GM12891 (cell line): ENCODE measurements at regions not wholly inside any gene's neighbourhood (a gene's known extent, or its start where the extent isn't known, plus 50 kb on each side); places are given as distances from the start of the nearest gene placed in this dataset.

Source experiments
- DNase-seq: peaks from one replicate; pipeline ENCODE4 v3.0.0; 2011; ENCODE audit warnings: low spot score; ENCODE audit not compliant: insufficient read length
- FAIRE-seq: peaks from 2 replicates; lab custom pipeline; 2011; peaks lifted over from hg19 to GRCh38; lab: Jason Lieb, UNC
- PAX5 ChIP-seq: IDR thresholded peaks from 2 replicates; pipeline ENCODE4 v1.6.1; 2011; ENCODE audit warnings: low read length, moderate library complexity, mild to moderate bottlenecking; ENCODE audit not compliant: insufficient read depth, severe bottlenecking
- POLR2A ChIP-seq: IDR thresholded peaks from 2 replicates; pipeline ENCODE4 v1.6.1; 2011; ENCODE audit warnings: low read depth, low read length, control low read depth
- POLR2AphosphoS5 ChIP-seq: IDR thresholded peaks from 2 replicates; pipeline ENCODE4 v1.6.1; 2011; ENCODE audit warnings: low read depth, low read length, control low read depth
- POU2F2 ChIP-seq: IDR thresholded peaks from 2 replicates; pipeline ENCODE4 v1.6.1; 2011; ENCODE audit warnings: low read depth, mild to moderate bottlenecking, control low read depth, low read length, moderate library complexity
- SPI1 ChIP-seq: IDR thresholded peaks from 2 replicates; pipeline ENCODE4 v1.6.1; 2011; ENCODE audit warnings: low read depth, low read length, control low read depth
- TAF1 ChIP-seq: IDR thresholded peaks from 2 replicates; pipeline ENCODE4 v1.6.1; 2011; ENCODE audit warnings: low read depth, low read length, control low read depth

GRCh38 chr3:170784406-170784805 lies 85.6 kb downstream of the RPL22L1 start:
- TF ChIP-seq PAX5: no peak
- no peak for TF ChIP-seq POLR2A
- TF ChIP-seq POU2F2: no peak
- TF ChIP-seq SPI1: no peak
- no peak for TF ChIP-seq TAF1
- TF ChIP-seq POLR2AphosphoS5: no peak
- no peak for DNase-seq
- no peak for FAIRE-seq

GRCh38 chr3:170780955-170781354 lies 89.0 kb downstream of the RPL22L1 start:
- DNase-seq (no peak), FAIRE-seq (no peak)
- no peak for TF ChIP-seq PAX5
- no peak for TF ChIP-seq POLR2AphosphoS5
- TF ChIP-seq SPI1: no peak
- TF ChIP-seq POLR2A: no peak
- TF ChIP-seq POU2F2: no peak
- no peak for TF ChIP-seq TAF1

- DNase-seq (no peak), FAIRE-seq (no peak)
- TF ChIP-seq POLR2A (no peak), PAX5 (no peak), TAF1 (no peak), POU2F2 (no peak), POLR2AphosphoS5 (no peak), SPI1 (no peak)
These were observed 89.5 kb downstream of the RPL22L1 start for GRCh38 chr3:170780471-170780870.

- FAIRE-seq (no peak), DNase-seq (no peak)
- TF ChIP-seq TAF1: no peak
- TF ChIP-seq PAX5: no peak
- TF ChIP-seq POU2F2: no peak
- no peak for TF ChIP-seq POLR2AphosphoS5
- TF ChIP-seq SPI1: no peak
- TF ChIP-seq POLR2A: no peak
These were observed 91.5 kb downstream of the RPL22L1 start for GRCh38 chr3:170778240-170779217.

- FAIRE-seq: no peak
- TF ChIP-seq SPI1 (no peak), TAF1 (no peak), POLR2A (no peak)
- DNase-seq: no peak
These were observed 92.5 kb downstream of the RPL22L1 start for GRCh38 chr3:170777564-170777926.

GRCh38 chr3:170776887-170777563 lies 93.0 kb downstream of the RPL22L1 start:
- DNase-seq: no peak
- FAIRE-seq: no peak
- TF ChIP-seq TAF1: no peak
- TF ChIP-seq POLR2AphosphoS5: no peak
- no peak for TF ChIP-seq PAX5
- TF ChIP-seq SPI1: no peak
- no peak for TF ChIP-seq POU2F2
- TF ChIP-seq POLR2A: no peak

- DNase-seq (no peak), FAIRE-seq (no peak)
- TF ChIP-seq POU2F2 (no peak), POLR2AphosphoS5 (no peak), TAF1 (no peak), PAX5 (no peak), SPI1 (no peak), POLR2A (no peak)
These were observed 96.1 kb downstream of the RPL22L1 start for GRCh38 chr3:170773682-170774425.

- TF ChIP-seq POLR2A: no peak
- TF ChIP-seq TAF1: no peak
- no peak for TF ChIP-seq SPI1
- TF ChIP-seq PAX5: no peak
- TF ChIP-seq POU2F2: no peak
- no peak for TF ChIP-seq POLR2AphosphoS5
- FAIRE-seq (no peak), DNase-seq (no peak)
These were observed 97.8 kb downstream of the RPL22L1 start for GRCh38 chr3:170772175-170772574.
